NCI-H510A treated with DMSO at 0.1 percent for 48 hours (cell line): ENCODE measurements at regions not wholly inside any gene's neighbourhood (a gene's known extent, or its start where the extent isn't known, plus 50 kb on each side); places are given as distances from the start of the nearest gene placed in this dataset.
"Not testable (repeated sequence)": the region's sequence is repeated elsewhere in the genome, so short reads cannot be mapped to it uniquely, and the experiment has no call there.

ENCODE experiments used
- DNase-seq: peaks from one replicate; lab custom pipeline; 2025; lab: John Stamatoyannopoulos, UW

- no peak for DNase-seq
Measured at GRCh38 chr2:150702791-150703190, 215.3 kb upstream of the RND3 start.

- DNase-seq = no peak
Measured at GRCh38 chr2:150700666-150701580, 213.5 kb upstream of the RND3 start.

DNA sequence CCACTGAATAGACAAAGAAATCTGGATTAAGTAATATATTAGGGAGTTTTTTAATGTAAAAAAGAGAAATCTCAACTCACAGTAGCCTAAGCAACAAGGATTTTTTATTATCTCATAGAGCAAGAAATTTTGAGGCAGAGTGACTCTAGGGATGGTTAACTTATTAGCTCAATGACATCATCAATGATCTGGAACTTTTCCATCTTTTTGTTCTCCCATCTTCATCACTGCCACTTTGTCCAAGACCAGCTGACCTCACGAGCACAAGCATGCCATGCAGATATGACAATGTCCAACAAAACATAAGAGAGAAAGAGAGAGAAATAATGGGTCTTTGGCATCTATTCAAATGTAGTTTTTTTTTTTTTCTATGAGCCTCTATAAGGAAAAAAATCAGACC, 211.8 kb upstream of the RND3 start:
- no peak for DNase-seq

DNA sequence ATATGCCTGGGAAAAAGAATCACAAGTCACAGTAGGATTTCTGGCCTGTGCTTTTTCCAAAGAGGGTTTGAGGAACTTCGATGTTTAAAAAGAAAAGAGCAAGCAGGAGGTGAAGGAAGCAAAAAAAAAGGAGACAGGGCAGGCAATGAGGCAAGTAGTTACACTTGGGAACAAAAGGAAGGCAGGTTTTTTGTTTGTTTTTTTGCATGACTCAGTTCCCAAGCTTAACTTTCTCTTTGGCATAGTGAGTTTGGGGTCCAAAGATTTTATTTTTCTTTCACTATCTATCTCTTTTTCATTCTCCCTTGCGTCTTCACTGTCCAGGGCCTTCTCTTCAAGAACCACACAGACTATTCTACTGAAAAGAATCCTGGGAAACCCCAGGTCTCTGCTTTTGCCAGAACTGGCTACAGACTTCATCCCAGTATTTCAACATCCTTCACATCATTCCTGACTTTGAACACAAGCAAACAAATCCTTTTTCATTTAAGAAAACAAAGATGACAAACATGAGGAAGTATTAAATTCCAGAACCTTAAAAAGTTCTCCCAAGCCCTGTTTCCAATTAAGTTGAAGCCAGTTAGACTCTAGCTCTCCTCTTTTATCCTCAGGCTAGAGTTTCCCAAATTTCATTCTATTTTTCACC, 210.7 kb upstream of the RND3 start:
- DNase-seq = no peak

DNA sequence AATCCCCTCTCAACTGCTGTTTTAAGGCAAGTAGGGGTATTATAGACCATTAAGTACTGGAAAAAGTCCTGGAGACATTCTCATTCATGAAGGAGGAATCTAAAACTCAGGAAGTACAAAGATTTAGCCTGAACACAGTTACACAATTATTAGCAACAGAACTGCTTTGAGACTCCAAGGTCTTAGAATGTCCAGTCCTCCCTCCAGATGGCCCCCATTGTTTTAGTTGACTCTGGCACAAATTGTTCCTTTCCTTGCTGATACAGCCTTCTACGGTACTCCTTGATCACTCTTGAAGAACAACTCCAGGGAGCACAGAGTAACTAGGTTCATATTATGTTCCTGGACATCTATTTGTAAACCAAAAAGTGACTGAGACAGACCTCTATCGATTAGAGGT, 210.1 kb upstream of the RND3 start:
- no peak for DNase-seq

DNA sequence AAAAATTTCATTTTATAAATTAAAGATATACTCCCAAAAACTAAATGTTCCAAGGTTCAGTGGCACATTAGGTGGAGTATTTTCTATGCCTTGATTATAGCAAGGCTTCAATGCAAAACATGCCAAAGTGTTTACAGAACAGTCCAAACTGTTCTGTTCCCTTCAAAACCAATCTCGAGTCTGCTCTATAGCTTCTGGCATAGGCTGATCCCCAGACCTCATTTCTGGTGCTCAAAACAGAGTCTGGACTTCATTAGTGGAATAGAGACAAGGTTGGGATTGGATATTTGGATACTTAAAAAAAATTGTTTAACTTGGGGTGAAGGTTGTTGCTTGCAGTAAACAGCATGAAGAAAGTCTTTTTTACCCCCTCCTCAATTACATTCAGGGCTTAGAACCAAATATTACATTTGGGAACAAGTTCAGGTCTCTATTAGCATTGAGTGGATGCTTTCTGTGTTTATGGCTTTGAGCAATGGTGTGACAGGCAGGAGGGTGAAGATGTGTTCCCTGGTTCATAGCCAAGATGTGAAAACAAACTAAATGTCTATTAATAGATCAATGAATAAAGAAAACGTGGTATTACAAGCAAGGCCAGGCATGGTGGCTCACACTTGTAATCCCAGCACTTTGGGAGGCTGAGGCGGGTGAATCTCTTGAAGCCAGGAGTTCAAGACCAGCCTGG, 208.1 kb upstream of the RND3 start:
- DNase-seq = no peak

DNA sequence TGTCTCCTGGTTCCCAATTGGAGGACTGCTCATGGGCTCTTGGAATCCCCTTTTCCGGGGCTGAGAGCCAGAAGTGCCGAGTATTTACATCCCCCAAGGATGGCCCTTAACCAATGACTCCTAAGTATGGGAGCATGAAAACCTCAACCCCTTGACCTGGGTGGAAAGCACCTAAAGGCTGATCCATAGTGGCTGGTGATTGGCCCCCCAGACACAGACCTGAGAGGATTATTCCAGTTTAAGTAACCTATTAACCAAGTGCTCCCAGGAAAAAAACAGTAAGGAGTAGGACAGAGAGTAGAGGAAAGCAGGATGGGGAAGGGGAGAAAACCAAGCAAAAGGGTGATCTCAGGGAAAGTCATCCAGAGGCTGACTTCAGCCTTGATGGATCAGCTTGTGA, 206.1 kb upstream of the RND3 start:
- no peak for DNase-seq

- DNase-seq = no peak
Measured at GRCh38 chr2:150690870-150691269, 203.4 kb upstream of the RND3 start.

GRCh38 chr2:150690261-150690660, 202.8 kb upstream of the RND3 start:
- no peak for DNase-seq

DNA sequence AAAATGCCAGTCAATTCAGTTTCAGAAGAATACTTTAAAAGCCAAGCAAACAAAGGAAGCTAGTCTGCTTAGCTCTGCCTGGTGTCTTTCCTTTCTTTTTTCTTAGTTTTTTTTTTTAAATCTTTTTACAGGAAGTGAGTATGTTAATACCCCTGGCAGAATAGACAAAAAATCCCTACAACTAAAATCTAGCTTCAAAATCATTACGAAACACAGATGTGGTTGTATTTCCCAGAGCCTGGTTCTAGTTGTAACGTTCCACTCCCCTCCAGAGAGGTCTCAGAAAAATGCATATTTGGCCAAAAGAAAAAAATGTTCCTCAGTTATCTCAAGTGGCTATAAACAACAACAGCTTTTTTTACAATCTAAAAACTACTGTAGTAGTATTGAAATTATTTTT, 202.1 kb upstream of the RND3 start:
- DNase-seq = no peak

DNA sequence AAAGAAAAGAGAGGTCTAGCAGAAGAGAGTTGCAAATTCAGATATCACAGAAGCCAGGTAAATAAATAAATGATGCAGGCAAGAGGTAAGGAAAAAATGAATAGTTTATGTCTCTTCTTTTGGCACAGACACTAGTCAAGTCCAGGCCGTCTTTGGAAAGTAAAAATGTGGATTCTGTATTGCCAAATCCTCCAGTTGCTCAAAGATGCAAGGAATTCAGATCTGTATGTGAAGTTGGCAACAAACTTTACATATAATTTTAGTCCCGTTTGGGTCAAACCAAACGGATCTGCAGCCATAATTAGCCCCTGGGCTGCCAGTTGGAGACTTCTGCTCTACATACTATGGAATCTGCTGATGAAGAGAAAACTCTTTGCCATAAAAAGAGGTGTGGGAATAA, 200.5 kb upstream of the RND3 start:
- no peak for DNase-seq

GRCh38 chr2:150686391-150686790, 198.9 kb upstream of the RND3 start:
- DNase-seq = no peak

GRCh38 chr2:150681120-150681804, 193.8 kb upstream of the RND3 start:
- no peak for DNase-seq

DNA sequence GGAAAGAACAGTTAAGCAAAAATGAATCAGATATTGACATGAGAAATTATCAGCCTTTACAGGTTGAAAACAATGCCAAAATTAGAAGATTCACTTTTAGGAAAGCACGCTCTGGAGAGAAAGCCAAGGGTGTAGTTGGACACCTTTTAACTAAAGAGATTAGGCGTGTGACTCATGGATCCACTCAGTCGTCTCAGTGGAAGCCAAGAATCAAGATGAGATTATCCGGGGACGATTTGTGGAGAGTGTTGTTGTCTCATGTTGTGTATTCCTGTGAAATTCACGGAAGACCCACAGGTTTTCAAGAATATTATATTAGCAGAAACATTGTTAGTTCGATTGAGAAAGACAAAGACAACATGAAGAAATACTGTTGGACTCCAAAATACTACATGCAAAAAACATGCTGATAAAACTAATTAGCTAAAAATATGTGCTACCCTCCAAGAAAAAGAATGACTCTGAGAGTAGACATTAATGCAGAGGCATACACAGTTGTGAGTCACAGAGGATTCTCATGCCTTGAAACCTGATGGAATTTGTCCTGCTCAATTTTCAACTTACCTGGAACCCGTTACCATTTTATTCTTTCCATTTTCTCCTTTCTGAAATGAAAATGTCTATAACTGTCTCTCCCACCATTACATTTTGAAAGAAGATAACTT, 192.1 kb upstream of the RND3 start:
- no peak for DNase-seq

- DNase-seq = no peak
Measured at GRCh38 chr2:150677551-150677950, 190.1 kb upstream of the RND3 start.

DNA sequence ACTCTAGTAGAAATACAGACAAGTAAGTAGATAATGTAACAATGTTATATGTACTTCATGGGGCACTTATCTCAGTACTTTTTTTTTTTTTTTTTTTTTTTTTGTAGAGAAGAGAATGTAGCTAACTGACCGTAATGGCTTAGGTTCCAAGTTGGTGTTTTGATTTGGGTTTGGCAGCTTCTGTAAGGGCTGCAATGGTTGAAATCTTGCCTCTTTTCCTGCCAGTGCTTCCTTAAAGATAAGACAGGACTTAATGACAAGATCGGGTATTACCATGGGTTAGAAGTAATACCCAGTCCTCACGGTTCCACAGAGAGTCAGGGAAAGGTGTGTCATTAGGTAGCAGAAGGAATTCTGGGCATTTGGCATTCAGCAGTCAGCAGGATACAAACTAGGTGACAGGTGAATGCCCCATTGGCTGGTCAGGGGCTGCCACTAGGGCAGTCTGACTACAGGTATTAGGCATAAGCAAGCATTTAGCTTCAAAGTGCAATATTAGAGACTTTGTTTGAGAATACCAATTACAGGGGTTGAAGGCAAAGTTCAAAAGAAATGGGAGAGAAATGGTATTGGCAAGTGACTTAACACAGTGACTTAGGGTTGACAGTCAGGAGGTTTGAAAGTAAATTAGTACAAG, 189.4 kb upstream of the RND3 start:
- no peak for DNase-seq

DNA sequence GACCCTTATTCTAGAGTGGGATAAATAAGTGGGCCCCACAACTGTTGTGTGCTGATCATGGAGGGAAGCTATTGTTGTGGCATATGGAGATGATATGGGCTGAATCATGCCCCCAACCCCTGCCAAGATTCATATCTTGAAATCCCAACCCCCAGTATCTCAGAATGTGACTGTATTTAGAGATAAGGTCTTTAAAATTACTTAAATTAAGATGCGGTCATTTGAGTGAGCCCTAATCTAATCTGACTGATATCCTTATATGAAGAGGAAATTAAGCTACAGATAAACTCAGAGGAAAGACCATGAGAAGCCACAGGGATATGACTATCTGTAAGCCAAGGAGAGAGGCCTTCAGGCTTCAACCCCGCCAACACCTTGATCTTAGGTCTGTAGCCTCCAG, 188.3 kb upstream of the RND3 start:
- DNase-seq = no peak

GRCh38 chr2:150674283-150674682, 186.8 kb upstream of the RND3 start:
- no peak for DNase-seq

DNA sequence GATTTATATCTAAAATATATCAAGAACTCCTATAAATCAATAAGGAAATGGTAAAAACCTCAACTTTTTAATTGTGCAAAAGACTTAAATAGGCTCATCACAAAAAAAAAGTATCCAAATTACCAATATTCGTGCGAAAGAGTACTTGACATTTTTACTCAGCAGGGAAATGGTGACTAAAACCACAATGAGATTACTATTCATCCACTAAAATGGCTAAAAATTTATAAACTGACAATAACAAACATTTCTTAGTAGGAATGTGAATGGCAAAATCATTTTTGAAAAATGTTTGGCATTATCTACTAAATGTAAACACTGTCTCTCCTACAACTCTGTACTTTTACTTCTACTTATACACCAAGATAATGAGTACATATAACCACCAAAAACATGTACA, 184.8 kb upstream of the RND3 start:
- no peak for DNase-seq

DNA sequence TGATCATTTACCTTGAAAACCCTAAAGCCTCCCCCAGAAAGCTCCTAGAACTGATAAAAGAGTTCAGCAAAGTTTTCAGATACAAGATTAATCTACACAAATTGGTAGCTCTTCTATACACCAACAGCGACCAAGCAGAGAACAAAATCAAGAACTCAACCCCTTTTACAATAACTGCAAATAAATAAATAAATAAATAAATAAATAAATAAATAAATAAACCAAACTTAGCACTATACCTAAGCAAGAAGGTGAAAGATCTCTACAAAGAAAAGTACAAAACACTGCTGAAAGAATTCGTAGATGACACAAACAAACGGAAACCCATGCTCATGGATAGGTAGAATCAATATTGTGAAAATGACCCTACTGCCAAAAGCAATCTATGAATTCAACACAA, 182.0 kb upstream of the RND3 start:
- no peak for DNase-seq

- DNase-seq = not testable (repeated sequence)
Measured at GRCh38 chr2:150667039-150667438, 179.6 kb upstream of the RND3 start.
